ENCODE measurements at regions not wholly inside any gene's neighbourhood (a gene's known extent, or its start where the extent isn't known, plus 50 kb on each side); places are given as distances from the start of the nearest gene placed in this dataset.

GRCh38 chr7:55273186-55273980 is 91.8 kb upstream of the LANCL2 start:
- H2AFZ ChIP-seq (ENCODE audit: low read length): no peak overlapping the region
- H3K4me1 ChIP-seq (ENCODE audit: insufficient read depth, low read length, poor library complexity, severe bottlenecking): no peaks in the 10 kb centered on the region
- H3K27me3 ChIP-seq (ENCODE audit: insufficient read depth, low read length, poor library complexity, severe bottlenecking): no peaks in the 10 kb centered on the region
- no peaks in the 10 kb centered on the region for H3F3A ChIP-seq (ENCODE audit: low read depth)
- H4K20me1 ChIP-seq (ENCODE audit: insufficient read depth, low read length, poor library complexity, severe bottlenecking): no peaks in the 10 kb centered on the region
- TF ChIP-seq CTCF (conservative IDR thresholded peaks at IDR 0.05; ENCODE audit: low read length) (no peak), EZH2phosphoT487 (IDR thresholded peaks at IDR 0.05; ENCODE audit: borderline replicate concordance) (no peak)
- no peak overlapping the region for H3K9ac ChIP-seq (ENCODE audit: low read depth, low read length, poor library complexity, severe bottlenecking)
- no peaks in the 10 kb centered on the region for H3K9me3 ChIP-seq (ENCODE audit: insufficient read depth, low read depth, low read length)
- no peaks in the 10 kb centered on the region for H3K36me3 ChIP-seq (ENCODE audit: insufficient read depth, low read length)
- no peaks in the 10 kb centered on the region for H3K79me2 ChIP-seq (ENCODE audit: insufficient read depth, low read length)
- no peaks in the 10 kb centered on the region for H3K9me2 ChIP-seq (replicated peaks; ENCODE audit: low read depth, low read length)
- H3K4me2 ChIP-seq (ENCODE audit: low read depth, low read length, poor library complexity, severe bottlenecking): no peak overlapping the region
- H3K4me3 ChIP-seq (ENCODE audit: low read length, poor library complexity, severe bottlenecking): no peak overlapping the region

GRCh38 chr7:55274156-55274555 is 91.0 kb upstream of the LANCL2 start:
- no peaks in the 10 kb centered on the region for H3K4me1 ChIP-seq (ENCODE audit: insufficient read depth, low read length, poor library complexity, severe bottlenecking)
- H3K9me2 ChIP-seq (replicated peaks; ENCODE audit: low read depth, low read length): no peaks in the 10 kb centered on the region
- H4K20me1 ChIP-seq (ENCODE audit: insufficient read depth, low read length, poor library complexity, severe bottlenecking): no peaks in the 10 kb centered on the region
- no peak for TF ChIP-seq EZH2phosphoT487 (IDR thresholded peaks at IDR 0.05; ENCODE audit: borderline replicate concordance)
- no peak for TF ChIP-seq CTCF (conservative IDR thresholded peaks at IDR 0.05; ENCODE audit: low read length)
- H3F3A ChIP-seq (ENCODE audit: low read depth): no peaks in the 10 kb centered on the region
- no peak overlapping the region for H3K4me3 ChIP-seq (ENCODE audit: low read length, poor library complexity, severe bottlenecking)
- H3K79me2 ChIP-seq (ENCODE audit: insufficient read depth, low read length): no peaks in the 10 kb centered on the region
- no peak overlapping the region for H3K9ac ChIP-seq (ENCODE audit: low read depth, low read length, poor library complexity, severe bottlenecking)
- no peak overlapping the region for H2AFZ ChIP-seq (ENCODE audit: low read length)
- H3K36me3 ChIP-seq (ENCODE audit: insufficient read depth, low read length): no peaks in the 10 kb centered on the region
- no peak overlapping the region for H3K4me2 ChIP-seq (ENCODE audit: low read depth, low read length, poor library complexity, severe bottlenecking)
- H3K9me3 ChIP-seq (ENCODE audit: insufficient read depth, low read depth, low read length): no peaks in the 10 kb centered on the region
- H3K27me3 ChIP-seq (ENCODE audit: insufficient read depth, low read length, poor library complexity, severe bottlenecking): no peaks in the 10 kb centered on the region

GRCh38 chr7:55275291-55276200 is 89.6 kb upstream of the LANCL2 start:
- H3K27me3 ChIP-seq (ENCODE audit: insufficient read depth, low read length, poor library complexity, severe bottlenecking): no peaks in the 10 kb centered on the region
- H3K36me3 ChIP-seq (ENCODE audit: insufficient read depth, low read length): no peaks in the 10 kb centered on the region
- H3K4me3 ChIP-seq (ENCODE audit: low read length, poor library complexity, severe bottlenecking): no peak overlapping the region
- H3K4me1 ChIP-seq (ENCODE audit: insufficient read depth, low read length, poor library complexity, severe bottlenecking): no peaks in the 10 kb centered on the region
- H3K9me2 ChIP-seq (replicated peaks; ENCODE audit: low read depth, low read length): no peaks in the 10 kb centered on the region
- no peaks in the 10 kb centered on the region for H3K79me2 ChIP-seq (ENCODE audit: insufficient read depth, low read length)
- no peak for TF ChIP-seq EZH2phosphoT487 (IDR thresholded peaks at IDR 0.05; ENCODE audit: borderline replicate concordance)
- no peak for TF ChIP-seq CTCF (conservative IDR thresholded peaks at IDR 0.05; ENCODE audit: low read length)
- H4K20me1 ChIP-seq (ENCODE audit: insufficient read depth, low read length, poor library complexity, severe bottlenecking): no peaks in the 10 kb centered on the region
- H3K4me2 ChIP-seq (ENCODE audit: low read depth, low read length, poor library complexity, severe bottlenecking): no peak overlapping the region
- H2AFZ ChIP-seq (ENCODE audit: low read length): no peak overlapping the region
- H3K9me3 ChIP-seq (ENCODE audit: insufficient read depth, low read depth, low read length): no peaks in the 10 kb centered on the region
- no peak overlapping the region for H3K9ac ChIP-seq (ENCODE audit: low read depth, low read length, poor library complexity, severe bottlenecking)
- no peaks in the 10 kb centered on the region for H3F3A ChIP-seq (ENCODE audit: low read depth)
